ENCODE measurements at regions not wholly inside any gene's neighbourhood (a gene's known extent, or its start where the extent isn't known, plus 50 kb on each side); places are given as distances from the start of the nearest gene placed in this dataset.

DNA sequence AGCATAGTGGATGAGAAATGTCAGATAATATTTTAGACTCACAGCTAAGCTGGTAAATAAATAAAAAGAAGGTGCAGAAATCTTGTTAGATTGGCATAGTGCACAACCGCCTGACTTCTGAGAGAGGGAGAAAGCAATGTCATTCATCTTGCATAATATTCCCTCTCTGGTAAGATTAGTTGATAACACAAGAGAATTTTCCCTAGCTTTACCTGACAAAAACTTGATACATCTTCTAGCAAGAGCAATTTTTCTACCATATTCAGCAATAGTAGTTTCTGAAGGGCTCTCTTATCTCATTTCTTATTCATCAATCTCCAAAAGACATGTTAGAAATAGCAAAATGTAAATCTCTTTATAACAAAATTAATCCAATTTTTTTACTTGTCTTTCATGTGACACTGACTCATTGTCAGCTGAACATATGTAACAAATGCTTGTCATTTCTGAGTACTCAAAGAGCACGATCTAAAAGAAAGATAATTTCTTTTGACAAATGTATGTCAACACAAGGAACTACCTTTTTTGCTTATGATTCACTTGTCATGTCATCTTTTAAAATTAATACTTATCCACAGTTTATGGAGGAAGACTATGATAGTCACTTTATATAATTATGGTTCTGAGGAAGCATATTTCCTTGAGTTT, 240.0 kb downstream of the ARAP2 start:
- no peak for DNase-seq

DNA sequence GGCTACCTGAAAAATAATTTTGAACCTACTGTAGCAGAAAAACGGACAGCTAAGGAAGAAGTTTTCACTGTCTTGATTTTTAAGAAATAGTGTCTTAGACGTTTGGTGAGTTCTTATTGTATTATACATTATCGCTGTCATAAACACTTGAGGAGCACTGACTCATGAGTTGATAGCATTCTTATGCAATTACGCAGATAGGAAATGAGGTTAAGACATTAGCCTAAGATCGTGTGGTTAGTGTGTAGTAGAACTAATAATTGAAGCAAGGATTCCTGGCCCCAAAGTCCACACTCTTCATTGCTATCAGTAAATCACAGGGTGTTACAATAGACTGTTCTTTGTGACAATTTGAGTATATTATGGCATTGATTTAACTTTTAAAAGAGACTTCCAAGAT, 238.1 kb downstream of the ARAP2 start:
- no peak for DNase-seq

DNA sequence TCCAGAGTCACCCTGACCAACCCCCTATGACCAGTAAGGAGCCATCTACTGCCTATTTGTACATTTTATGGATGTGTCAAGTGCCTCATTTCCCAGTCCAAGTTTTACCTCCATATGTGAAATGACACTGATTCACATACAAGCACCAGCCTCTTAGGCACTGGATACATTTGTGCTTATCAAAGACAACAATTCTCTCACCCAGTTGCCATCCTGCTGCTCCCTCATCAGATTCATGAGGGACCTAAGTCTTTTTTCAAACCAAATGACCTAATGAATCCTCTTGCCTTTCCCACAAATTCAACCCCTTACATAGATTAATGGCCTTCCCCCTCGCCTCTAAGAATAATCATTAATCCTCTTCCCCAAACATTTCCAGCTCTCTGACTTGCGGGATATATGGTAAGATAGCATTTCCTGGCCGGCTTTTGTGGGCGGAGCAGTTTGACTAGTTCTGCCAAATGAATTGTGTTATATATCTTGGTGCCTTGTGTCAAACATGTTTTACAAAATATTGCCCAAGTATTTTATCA, 233.9 kb downstream of the ARAP2 start:
- DNase-seq: no peak

DNA sequence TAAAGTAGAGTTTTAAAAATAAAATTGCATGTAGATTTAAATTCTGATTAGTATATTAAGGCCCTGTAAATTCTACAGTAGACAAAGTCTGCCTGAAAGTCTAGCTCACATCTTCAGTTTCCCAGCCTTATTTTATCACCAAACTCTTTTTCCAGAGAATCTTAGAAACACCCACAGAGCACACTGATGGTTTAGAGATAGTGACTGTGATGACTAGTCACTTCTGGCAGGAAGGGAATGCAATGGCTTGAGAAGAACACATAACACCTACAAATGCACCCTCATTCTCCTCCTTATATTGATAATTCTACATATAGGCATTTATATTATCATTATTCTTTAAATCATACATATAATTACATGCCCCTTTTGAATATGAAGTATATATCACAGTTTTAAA, 232.9 kb downstream of the ARAP2 start:
- no peak for DNase-seq

DNA sequence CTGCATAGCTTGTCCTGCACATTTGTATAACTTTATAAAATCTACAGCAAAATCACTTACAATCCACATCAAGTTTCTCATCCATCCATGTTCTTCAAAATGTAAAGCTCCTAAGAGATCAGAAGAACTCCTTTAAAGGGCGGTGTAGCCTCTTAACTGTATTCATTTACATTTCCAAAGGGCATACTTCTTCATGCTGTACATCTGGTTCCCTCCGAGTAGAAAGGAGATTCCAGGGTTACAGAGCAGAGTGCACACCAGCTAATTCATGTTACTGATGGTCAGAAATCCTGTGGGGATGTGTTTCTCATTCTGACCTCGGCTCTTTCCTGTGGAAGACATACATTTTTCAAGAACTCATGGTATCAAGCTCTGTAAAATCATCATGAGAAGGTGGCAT, 231.8 kb downstream of the ARAP2 start:
- DNase-seq: no peak

DNA sequence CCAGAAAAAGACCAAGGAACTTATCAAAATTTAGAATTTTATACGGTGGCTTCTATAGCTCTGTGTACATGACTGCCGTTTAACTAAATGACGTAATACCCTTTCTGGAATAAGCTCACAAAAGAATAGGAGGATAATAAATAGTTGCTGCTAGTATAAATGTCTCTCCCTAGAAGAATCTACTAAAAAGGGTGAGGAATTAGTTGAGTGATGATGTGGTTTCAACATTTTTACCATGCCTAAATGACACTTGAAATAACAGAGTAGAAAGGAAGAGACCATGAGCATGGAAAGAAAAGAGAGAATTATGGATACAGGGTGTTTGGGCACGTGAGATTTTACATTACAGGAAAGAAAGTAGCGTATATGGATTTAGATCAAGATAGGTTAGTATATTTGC, 231.1 kb downstream of the ARAP2 start:
- no peak for DNase-seq

All from activated CD4-positive, CD25-positive, alpha-beta regulatory T cell (primary cell).